DND-41 (cell line): ENCODE measurements at regions not wholly inside any gene's neighbourhood (a gene's known extent, or its start where the extent isn't known, plus 50 kb on each side); places are given as distances from the start of the nearest gene placed in this dataset.

Experiments used
- ATAC-seq: fragments of 200-7000 bp; cut with Tn5 transposase; 3 replicates; pipeline ENCODE4 v1.9.1; 2021; ENCODE audit warnings: low read depth; ENCODE audit not compliant: insufficient read depth
- DNase-seq: peaks from one replicate; pipeline ENCODE4 v3.0.0-alpha.2; 2020
- H2AFZ ChIP-seq: 2 replicates; pipeline ENCODE4 v1.6.0; 2012; ENCODE audit warnings: low read depth, low read length
- H3K27ac ChIP-seq: 2 replicates; pipeline ENCODE4 v1.5.1; 2012; ENCODE audit warnings: low read length, inconsistent platforms
- H3K27me3 ChIP-seq: fragments of 200-600 bp; sonication (generic); 2 replicates; pipeline ENCODE4 v1.6.0; 2012; ENCODE audit warnings: low read length, mild to moderate bottlenecking, inconsistent platforms; ENCODE audit not compliant: insufficient read depth, poor library complexity
- H3K36me3 ChIP-seq: 2 replicates; pipeline ENCODE4 v1.5.1; 2012; ENCODE audit warnings: low read length, inconsistent platforms; ENCODE audit not compliant: insufficient read depth
- H3K4me1 ChIP-seq: 2 replicates; pipeline ENCODE4 v1.5.1; 2012; ENCODE audit warnings: mild to moderate bottlenecking, low read length; ENCODE audit not compliant: insufficient read depth
- H3K4me2 ChIP-seq: 2 replicates; pipeline ENCODE4 v1.6.0; 2012; ENCODE audit warnings: mild to moderate bottlenecking, moderate library complexity, low read length, inconsistent platforms; ENCODE audit not compliant: insufficient read depth
- H3K4me3 ChIP-seq, 2 experiments: fragments of 200-600 bp in 1 of 2; shearing (Covaris generic) in 1 of 2; 2 replicates each; pipeline ENCODE4 v1.5.1; 2012 to 2016; ENCODE audit warnings: inconsistent platforms in 2 of 2, low read length in 2 of 2, mild to moderate bottlenecking in 2 of 2, low read depth in 1 of 2, moderate library complexity in 1 of 2
- H3K79me2 ChIP-seq: 2 replicates; pipeline ENCODE4 v1.6.0; 2012; ENCODE audit warnings: low read length, inconsistent platforms; ENCODE audit not compliant: insufficient read depth
- H3K9ac ChIP-seq: 2 replicates; pipeline ENCODE4 v1.6.0; 2012; ENCODE audit warnings: low read depth, mild to moderate bottlenecking, inconsistent platforms, low read length, moderate library complexity
- H3K9me3 ChIP-seq: 2 replicates; pipeline ENCODE4 v1.5.1; 2012; ENCODE audit warnings: low read length, moderate library complexity, mild to moderate bottlenecking, inconsistent platforms; ENCODE audit not compliant: insufficient read depth, severe bottlenecking
- H4K20me1 ChIP-seq: 2 replicates; pipeline ENCODE4 v1.6.0; 2012; ENCODE audit warnings: low read length; ENCODE audit not compliant: insufficient read depth
- EZH2 ChIP-seq: IDR thresholded peaks from 3 replicates; pipeline ENCODE4 v1.6.1; 2012; ENCODE audit warnings: borderline replicate concordance, low read depth, mild to moderate bottlenecking, moderate library complexity, low read length, inconsistent platforms; ENCODE audit not compliant: severe bottlenecking
- TF ChIP-seq, protein P1 (sequence below): IDR thresholded peaks from 2 replicates; pipeline ENCODE4 v1.5.1; 2012; ENCODE audit warnings: borderline replicate concordance, low read length, moderate library complexity, mild to moderate bottlenecking; ENCODE audit not compliant: poor library complexity, severe bottlenecking; ENCODE audit errors: extremely low read depth

DNA sequence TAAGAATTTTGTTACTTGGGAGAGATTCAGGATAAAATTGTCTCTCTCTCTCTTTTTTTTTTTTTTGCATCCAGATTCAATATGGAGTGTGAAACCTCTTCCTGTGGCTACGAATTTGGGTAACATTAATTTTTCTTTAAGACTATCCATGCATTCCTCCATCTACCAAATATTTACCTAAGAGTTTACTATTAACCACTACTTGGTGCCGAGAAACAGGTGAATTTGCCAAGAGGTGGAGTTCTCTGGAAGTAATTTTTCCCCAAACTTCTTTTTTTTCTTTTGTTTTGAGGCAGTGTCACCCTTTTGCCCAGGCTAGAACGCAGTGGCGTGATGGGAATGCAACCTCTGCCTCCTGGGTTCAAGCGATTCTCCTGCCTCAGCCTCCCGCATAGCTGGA, 206.3 kb upstream of the VLDLR start:
- H3K4me2 ChIP-seq = no peak overlapping the region
- TF ChIP-seq, protein P1, sequence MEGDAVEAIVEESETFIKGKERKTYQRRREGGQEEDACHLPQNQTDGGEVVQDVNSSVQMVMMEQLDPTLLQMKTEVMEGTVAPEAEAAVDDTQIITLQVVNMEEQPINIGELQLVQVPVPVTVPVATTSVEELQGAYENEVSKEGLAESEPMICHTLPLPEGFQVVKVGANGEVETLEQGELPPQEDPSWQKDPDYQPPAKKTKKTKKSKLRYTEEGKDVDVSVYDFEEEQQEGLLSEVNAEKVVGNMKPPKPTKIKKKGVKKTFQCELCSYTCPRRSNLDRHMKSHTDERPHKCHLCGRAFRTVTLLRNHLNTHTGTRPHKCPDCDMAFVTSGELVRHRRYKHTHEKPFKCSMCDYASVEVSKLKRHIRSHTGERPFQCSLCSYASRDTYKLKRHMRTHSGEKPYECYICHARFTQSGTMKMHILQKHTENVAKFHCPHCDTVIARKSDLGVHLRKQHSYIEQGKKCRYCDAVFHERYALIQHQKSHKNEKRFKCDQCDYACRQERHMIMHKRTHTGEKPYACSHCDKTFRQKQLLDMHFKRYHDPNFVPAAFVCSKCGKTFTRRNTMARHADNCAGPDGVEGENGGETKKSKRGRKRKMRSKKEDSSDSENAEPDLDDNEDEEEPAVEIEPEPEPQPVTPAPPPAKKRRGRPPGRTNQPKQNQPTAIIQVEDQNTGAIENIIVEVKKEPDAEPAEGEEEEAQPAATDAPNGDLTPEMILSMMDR = no peak
- no peak for TF ChIP-seq EZH2
- H4K20me1 ChIP-seq = no peaks in the 10 kb centered on the region
- peaks cover 13% of the 10 kb centered on the region for H3K4me1 ChIP-seq
- H3K9ac ChIP-seq = no peak overlapping the region
- H2AFZ ChIP-seq = no peak overlapping the region
- DNase-seq = no peak
- H3K4me3 ChIP-seq = no peak overlapping the region
- no peak overlapping the region for H3K27ac ChIP-seq
- H3K79me2 ChIP-seq = no peaks in the 10 kb centered on the region
- H3K36me3 ChIP-seq = no peaks in the 10 kb centered on the region
- no peaks in the 10 kb centered on the region for H3K9me3 ChIP-seq
- no peaks in the 10 kb centered on the region for H3K27me3 ChIP-seq
- ATAC-seq = no peak

DNA sequence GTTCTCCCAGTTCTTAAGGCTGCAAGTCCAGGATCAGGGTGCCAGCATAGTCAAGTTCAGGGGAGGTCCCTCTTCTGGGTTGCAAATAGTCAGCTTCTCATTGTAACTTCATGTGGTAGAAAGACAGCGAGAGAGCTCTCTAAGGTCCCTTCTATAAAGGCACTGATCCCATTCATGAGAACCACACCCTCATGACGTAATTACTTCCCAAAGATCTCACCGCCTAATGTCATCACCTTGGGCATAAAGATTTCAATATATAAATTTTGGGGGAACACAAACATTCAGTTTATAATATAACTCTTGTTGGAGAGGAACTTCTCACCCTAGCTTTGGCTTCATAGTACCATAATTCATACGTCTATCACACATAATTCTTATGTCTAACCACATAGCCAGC, 203.9 kb upstream of the VLDLR start:
- H3K36me3 ChIP-seq = no peaks in the 10 kb centered on the region
- H3K4me1 ChIP-seq = peaks cover 13% of the 10 kb centered on the region
- no peaks in the 10 kb centered on the region for H3K9me3 ChIP-seq
- TF ChIP-seq EZH2 = no peak
- TF ChIP-seq, protein P1 = no peak
- H3K9ac ChIP-seq = no peak overlapping the region
- no peaks in the 10 kb centered on the region for H4K20me1 ChIP-seq
- H3K79me2 ChIP-seq = no peaks in the 10 kb centered on the region
- H3K27ac ChIP-seq = no peak overlapping the region
- DNase-seq (no peak), ATAC-seq (no peak)
- no peak overlapping the region for H3K4me2 ChIP-seq
- H2AFZ ChIP-seq = no peak overlapping the region
- H3K4me3 ChIP-seq = no peak overlapping the region
- no peaks in the 10 kb centered on the region for H3K27me3 ChIP-seq

DNA sequence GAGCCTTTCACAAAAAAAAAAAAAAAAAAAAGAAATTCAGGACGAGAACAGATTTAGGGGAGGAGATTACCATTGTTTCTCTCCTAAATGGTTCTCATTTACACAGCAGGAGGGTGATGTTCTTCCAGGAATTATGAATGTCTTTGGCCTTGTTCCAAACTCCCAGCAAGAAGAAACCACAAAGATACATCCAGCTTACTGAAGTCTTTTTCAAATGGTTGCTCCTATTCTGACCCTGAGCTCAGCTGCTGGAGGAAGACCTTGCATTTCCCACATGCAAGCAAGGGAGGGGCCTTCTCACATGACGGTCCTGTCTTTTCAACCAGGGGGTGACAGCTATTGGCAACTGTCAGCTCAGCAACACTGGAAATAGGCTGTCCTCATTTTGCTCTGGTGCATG, 203.0 kb upstream of the VLDLR start:
- ATAC-seq (peak; percentile 64), DNase-seq (peak; percentile 17)
- H3K9me3 ChIP-seq = no peaks in the 10 kb centered on the region

More for the DNA sequence above, 203.0 kb upstream of the VLDLR start:
- H3K4me1 ChIP-seq = peaks cover 13% of the 10 kb centered on the region
- H3K27me3 ChIP-seq = no peaks in the 10 kb centered on the region
- no peak overlapping the region for H3K27ac ChIP-seq
- 0 out of 2 replicates have a peak overlapping the region, but pooled peaks have one; percentile 2 for H3K4me2 ChIP-seq
- H3K9ac ChIP-seq = no peak overlapping the region
- no peaks in the 10 kb centered on the region for H3K36me3 ChIP-seq
- no peak overlapping the region; the same call in 1 of the 2 replicates for H2AFZ ChIP-seq
- no peak overlapping the region for H3K4me3 ChIP-seq
- H3K79me2 ChIP-seq = no peaks in the 10 kb centered on the region
- H4K20me1 ChIP-seq = no peaks in the 10 kb centered on the region
- TF ChIP-seq, protein P1 = no peak
- no peak for TF ChIP-seq EZH2
